ENCODE measurements at regions not wholly inside any gene's neighbourhood (a gene's known extent, or its start where the extent isn't known, plus 50 kb on each side); places are given as distances from the start of the nearest gene placed in this dataset.
"Not testable (repeated sequence)": the region's sequence is repeated elsewhere in the genome, so short reads cannot be mapped to it uniquely, and the experiment has no call there.

DNA sequence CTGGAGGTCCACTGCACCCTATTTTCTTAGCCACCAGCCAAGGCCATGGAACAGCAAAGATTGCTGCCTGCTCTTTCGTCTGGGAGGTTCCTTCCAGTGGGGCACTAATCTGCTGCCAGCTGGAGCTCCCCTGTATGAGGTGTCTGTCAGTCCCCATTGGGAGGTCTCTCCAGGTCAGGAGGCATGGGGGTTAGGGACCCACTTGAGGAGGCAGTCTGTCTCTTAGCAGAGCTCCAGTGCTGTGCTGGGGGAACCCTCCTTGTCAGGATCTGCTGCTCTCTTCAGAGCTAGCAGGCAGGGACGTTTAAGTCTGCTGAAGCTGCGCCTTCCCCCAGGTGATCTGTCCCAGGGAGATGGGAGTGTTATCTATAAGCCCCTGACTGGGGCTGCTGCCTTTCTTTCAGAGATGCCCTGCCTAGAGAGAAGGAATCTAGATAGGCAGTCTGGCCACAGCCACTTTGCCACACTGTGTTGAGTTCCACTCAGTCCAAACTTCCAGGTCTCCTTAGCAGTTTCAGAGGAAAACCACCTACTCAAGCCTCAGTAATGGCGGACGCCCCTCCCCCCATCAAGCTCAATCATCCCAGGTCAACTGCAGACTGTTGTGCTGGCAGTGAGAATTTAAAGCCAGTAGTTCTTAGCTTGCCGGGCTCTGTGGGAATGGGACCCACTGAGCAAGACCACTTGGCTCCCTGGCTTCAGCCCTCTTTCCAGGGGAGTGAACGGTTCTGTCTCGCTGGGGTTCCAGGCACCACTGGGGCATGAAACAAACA lies 317.7 kb downstream of the LRRC70 start:
- Mint-ChIP-seq H3K27me3 (no peaks in the 10 kb centered on the region), H3K4me1 (no peaks in the 10 kb centered on the region), H3K9me3 (peaks cover 3% of the 10 kb centered on the region), H3K27ac (no peak overlapping the region), H3K36me3 (no peaks in the 10 kb centered on the region), H3K4me3 (no peak overlapping the region)
- no peak for ATAC-seq

DNA sequence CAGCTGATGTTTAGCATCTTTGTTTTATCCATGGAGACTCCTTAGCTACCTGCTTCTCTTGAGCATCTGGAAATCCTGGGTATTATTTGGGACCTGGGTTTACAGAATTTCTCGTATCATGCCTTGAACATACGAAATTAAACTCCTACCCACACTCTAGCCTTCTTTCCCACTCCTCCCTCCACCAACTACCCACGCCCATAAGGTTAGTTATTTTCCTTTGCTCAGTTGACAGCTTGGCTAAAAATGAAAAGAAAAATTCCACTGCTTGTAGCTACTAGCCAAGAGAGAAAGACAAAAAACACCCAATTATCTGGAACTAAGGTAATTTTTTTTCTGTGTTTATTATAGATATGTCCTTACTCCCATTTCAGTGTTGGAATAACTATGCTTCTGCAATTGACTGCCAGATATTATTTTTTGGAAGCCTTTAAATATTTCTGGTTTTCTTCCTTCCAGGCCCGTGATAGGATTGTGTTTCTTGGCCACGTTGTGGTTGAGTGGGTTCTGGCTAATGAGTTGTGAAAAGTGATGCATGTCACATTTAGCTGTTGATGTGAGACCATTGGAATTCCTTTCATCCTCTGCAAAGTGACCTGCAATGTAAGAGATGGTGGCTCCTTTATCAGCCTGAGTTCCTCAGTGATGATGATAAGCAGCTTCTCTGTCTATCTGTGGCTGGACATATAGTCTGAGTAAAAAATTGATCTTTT lies 308.1 kb downstream of the LRRC70 start:
- no peak overlapping the region for H3K27ac Mint-ChIP-seq
- no peak for ATAC-seq
- no peak overlapping the region for H3K4me3 Mint-ChIP-seq
- H3K36me3 Mint-ChIP-seq, result no peaks in the 10 kb centered on the region
- no peaks in the 10 kb centered on the region for H3K27me3 Mint-ChIP-seq
- no peaks in the 10 kb centered on the region for H3K4me1 Mint-ChIP-seq
- H3K9me3 Mint-ChIP-seq, result no peaks in the 10 kb centered on the region

DNA sequence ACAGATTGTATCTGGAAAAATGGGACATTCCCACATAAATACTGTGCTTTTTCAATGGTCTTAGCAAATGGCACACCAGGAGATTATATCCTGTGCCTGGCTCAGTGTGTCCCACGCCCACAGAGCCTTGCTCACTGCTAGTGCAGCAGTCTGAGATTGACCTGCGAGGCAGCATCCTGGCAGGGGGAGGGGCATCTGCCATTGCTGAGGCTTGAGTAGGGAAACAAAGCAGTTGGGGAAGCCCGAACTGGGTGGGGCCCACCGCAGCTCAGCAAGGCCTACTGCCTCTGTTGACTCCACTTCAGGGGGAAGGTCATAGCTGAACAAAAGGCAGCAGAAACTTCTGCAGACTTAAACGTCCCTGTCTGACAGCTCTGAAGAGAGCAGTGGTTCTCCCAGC lies 258.7 kb downstream of the LRRC70 start:
- not testable (repeated sequence) for H3K4me1 Mint-ChIP-seq, H3K4me3 Mint-ChIP-seq, H3K27me3 Mint-ChIP-seq, H3K27ac Mint-ChIP-seq, H3K36me3 Mint-ChIP-seq, ATAC-seq
- peaks cover 24% of the 10 kb centered on the region for H3K9me3 Mint-ChIP-seq

DNA sequence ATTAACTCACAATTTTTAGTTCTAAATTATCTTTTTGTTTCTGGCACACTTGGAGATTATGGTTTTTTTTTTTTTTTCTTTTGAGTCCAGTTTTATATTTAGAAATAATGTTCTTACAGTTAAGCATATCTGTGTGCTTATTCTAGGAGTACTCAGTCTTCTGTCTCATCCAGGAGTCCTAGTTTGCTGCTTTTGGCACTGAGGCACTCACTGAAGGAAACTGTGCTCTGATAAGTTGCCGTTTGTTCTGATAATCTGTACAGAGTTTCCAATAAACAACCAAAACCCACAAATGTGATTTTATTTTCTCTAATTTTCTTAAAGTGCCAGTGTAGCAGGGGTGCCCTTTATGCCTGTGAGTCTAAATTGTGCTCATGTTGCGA lies 251.0 kb downstream of the LRRC70 start:
- no peaks in the 10 kb centered on the region for H3K4me1 Mint-ChIP-seq
- H3K27me3 Mint-ChIP-seq, result no peaks in the 10 kb centered on the region
- H3K9me3 Mint-ChIP-seq, result peaks cover 5% of the 10 kb centered on the region
- no peak overlapping the region for H3K4me3 Mint-ChIP-seq
- H3K36me3 Mint-ChIP-seq, result no peaks in the 10 kb centered on the region
- ATAC-seq, result no peak
- no peak overlapping the region for H3K27ac Mint-ChIP-seq

DNA sequence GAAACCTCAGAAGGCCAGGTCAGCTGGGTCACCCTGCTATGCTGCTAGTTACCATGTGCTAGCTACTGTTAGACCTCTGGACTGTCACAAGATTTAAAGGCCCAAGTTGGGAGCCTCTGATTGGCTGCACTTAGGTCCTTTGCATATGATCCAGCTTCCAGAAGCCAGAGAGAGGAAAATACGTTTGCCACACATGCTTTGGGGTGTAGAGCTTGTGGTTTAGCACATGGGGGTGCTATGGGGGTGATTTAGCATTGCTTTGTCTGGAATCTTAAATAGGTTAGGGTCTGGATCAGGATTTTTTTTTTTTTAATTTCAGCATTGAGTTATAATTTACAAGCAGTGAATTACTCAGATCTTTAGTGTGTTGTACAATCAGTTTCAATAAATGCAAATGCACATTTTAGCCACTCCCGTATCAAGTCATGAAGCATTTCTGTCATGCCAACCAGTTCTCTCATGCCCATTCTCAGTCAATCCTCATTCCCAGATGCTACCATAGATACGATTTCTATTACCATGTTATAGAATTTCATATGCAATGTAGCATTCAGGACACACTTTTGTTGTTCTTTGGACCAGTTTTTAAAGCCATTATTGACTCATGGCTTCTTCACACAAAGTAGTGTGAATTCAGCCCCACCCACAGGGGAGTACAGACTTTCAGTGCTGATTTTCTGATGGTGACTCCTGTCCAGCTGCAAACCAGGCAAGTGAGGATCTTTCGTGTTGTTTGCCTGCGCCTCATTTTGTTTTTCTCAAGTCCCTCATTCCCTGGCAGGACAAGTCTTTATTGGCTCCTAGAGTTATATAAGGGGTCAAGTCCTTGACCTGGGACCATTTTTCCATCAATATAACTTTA lies 250.4 kb downstream of the LRRC70 start:
- Mint-ChIP-seq H3K27ac (no peak overlapping the region), H3K27me3 (no peaks in the 10 kb centered on the region), H3K36me3 (no peaks in the 10 kb centered on the region), H3K4me3 (no peak overlapping the region), H3K9me3 (peaks cover 5% of the 10 kb centered on the region), H3K4me1 (no peaks in the 10 kb centered on the region)
- no peak for ATAC-seq

DNA sequence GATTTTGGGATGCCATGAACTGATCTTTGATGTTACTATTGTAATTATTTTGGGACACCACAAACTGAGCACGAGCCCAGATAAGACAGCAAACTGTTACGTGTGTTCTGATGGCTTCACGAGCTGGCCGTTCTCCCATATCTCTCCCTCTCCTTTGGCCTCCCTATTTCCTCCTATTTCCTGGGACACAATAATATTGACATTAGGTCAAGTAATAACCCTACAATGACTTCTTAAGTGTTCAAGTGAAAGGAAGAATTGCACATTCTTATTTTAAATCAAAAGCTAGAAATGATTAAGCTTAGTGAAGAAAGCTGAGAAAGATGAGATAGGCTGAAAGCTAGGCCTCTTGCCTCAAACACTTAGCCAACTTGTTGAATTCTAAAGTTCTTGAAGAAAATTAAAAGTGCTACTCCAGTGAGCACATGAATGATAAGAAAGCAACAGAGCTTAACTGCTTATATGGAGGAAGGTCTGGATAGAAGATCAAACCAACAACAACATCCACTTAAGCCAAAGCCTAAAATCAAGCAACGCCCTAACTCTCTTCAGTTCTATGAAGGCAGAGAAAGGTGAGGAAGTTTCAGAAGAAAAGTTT lies 247.1 kb downstream of the LRRC70 start:
- Mint-ChIP-seq H3K9me3 (peaks cover 3% of the 10 kb centered on the region), H3K4me3 (no peak overlapping the region), H3K36me3 (no peaks in the 10 kb centered on the region), H3K27ac (no peak overlapping the region), H3K27me3 (no peaks in the 10 kb centered on the region), H3K4me1 (no peaks in the 10 kb centered on the region)
- no peak for ATAC-seq

DNA sequence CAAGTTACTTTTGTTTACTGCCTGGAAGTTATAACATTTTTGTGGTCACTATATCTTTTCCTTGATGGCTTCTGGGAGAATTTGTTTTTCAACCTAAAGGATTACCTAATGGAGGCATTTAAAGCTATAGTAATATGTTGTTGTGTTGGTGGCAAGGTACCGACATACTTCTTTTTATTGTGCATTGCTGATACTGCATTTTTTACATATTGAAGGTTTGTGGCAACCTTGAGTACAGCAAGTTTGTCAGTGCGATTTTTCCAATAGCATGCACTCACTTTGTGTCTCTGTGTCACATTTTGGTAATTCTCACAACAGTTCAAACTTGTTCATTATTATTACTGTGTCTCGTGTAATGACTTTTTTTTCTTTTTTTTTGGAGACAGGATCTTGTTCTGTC lies 246.3 kb downstream of the LRRC70 start:
- H3K27me3 Mint-ChIP-seq, result no peaks in the 10 kb centered on the region
- H3K4me1 Mint-ChIP-seq, result no peaks in the 10 kb centered on the region
- no peak overlapping the region for H3K4me3 Mint-ChIP-seq
- no peak overlapping the region for H3K27ac Mint-ChIP-seq
- H3K9me3 Mint-ChIP-seq, result peaks cover 3% of the 10 kb centered on the region
- ATAC-seq, result no peak
- H3K36me3 Mint-ChIP-seq, result no peaks in the 10 kb centered on the region

DNA sequence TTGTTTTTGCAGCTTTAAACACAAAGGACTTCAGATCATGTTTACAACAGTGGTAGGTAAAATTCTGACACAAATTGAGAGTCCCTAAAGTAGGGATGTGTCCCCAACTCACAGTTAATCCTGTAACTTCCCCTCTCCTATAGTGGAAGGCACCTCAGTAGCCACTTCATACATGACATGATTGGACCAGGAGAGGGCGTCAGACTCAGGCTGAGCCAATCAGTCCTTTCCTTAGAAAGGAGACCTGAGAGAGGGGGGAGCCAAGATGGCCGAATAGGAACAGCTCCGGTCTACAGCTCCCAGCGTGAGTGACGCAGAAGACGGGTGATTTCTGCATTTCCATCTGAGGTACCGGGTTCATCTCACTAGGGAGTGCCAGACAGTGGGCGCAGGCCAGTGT lies 238.4 kb downstream of the LRRC70 start:
- H3K4me3 Mint-ChIP-seq, H3K36me3 Mint-ChIP-seq, H3K27me3 Mint-ChIP-seq, ATAC-seq, H3K4me1 Mint-ChIP-seq, H3K9me3 Mint-ChIP-seq, H3K27ac Mint-ChIP-seq: not testable (repeated sequence)

DNA sequence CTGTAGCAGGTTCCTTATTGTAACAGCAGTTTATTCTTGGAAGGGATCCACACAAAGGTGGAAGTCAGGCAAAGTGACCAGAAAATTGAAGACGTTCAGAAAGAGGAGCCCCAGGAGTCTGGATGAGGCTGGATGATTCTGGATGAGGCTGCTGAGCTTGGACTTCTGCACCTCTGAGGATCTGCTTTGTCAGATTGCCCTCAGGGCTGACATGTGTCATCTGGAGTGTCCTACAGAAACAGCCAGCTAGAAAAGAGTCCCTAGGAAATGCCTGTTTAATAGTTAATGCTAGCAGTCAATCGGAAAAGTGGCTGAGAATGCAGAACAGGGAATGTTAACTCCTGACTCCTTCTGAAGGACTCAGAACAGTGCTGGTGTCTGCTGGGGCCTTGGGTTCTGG lies 236.4 kb downstream of the LRRC70 start:
- no peak overlapping the region for H3K4me3 Mint-ChIP-seq
- no peak for ATAC-seq
- no peaks in the 10 kb centered on the region for H3K4me1 Mint-ChIP-seq
- no peaks in the 10 kb centered on the region for H3K9me3 Mint-ChIP-seq
- no peak overlapping the region for H3K27ac Mint-ChIP-seq
- no peaks in the 10 kb centered on the region for H3K36me3 Mint-ChIP-seq
- peaks cover 22% of the 10 kb centered on the region for H3K27me3 Mint-ChIP-seq

DNA sequence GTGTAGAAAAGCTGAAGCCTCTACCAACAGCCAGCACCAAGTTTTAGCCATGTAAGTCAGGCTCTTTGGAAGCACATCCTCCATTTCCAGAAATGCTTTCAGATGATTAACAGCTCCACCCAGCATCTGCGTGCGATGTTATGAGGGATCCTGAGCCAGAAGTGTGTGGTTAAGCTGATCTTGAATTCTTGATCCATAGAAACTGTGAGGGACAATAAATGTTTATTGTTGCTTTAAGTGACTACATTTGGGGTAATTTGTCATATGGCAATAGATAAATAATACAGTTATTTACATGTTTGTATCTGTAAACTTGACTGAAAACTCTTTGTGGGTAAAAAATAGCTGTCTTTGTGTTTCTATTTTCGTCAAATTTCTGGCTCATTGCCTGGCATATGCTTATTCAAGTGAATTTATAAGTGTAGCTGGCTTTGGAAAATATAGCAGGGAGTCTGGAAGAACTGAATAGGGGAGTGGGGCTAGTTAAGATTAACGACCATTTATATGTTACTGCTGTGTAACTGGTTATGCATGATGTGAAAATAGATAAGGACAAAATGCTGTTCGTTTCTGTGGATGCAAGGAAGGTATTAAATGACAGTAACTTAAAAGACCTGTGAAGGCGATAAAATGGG lies 234.1 kb downstream of the LRRC70 start:
- ATAC-seq, result no peak
- Mint-ChIP-seq H3K4me1 (no peaks in the 10 kb centered on the region), H3K27me3 (peaks cover 25% of the 10 kb centered on the region), H3K27ac (no peak overlapping the region), H3K4me3 (no peak overlapping the region), H3K36me3 (no peaks in the 10 kb centered on the region), H3K9me3 (no peaks in the 10 kb centered on the region)

DNA sequence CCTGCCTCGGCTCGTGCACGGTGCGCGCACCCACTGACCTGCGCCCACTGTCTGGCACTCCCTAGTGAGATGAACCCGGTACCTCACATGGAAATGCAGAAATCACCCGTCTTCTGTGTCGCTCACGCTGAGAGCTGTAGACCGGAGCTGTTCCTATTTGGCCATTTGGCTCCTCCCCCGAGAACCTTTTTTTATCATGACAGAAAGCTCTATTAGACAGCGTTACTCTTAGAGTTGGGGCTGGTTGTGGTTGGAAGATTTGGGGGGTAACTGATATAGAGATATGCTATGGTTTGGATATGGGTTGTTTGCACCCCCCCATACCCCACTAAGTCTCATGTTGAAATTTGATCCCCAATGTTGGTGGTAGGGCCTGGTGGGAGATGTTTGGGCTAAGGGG lies 226.2 kb downstream of the LRRC70 start:
- not testable (repeated sequence) for H3K9me3 Mint-ChIP-seq, H3K36me3 Mint-ChIP-seq, H3K27ac Mint-ChIP-seq, ATAC-seq, H3K27me3 Mint-ChIP-seq, H3K4me1 Mint-ChIP-seq
- peak overlapping the region; percentile 41 for H3K4me3 Mint-ChIP-seq

DNA sequence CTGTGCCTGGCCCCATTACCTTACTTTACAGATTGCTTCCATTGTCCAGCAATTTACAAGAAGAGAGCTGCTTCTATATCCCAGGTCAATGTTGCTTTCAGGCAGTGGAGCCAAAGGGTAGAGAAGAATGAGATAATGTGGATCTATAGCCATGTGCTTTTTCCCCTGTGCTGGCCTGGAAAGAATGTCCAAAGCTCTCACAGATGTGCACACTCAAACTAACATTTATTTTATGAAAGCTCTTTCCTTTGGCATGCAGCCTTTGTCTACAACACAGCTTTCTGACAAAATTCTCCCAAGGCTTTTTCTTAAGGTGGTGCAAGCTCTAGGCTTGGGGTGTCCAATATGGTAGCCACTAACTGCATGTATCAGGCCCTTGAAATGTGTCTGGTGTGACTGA lies 217.3 kb downstream of the LRRC70 start:
- H3K36me3 Mint-ChIP-seq, result no peaks in the 10 kb centered on the region
- no peak overlapping the region for H3K4me3 Mint-ChIP-seq
- H3K27ac Mint-ChIP-seq, result no peak overlapping the region
- H3K4me1 Mint-ChIP-seq, result no peaks in the 10 kb centered on the region
- peaks cover 10% of the 10 kb centered on the region for H3K9me3 Mint-ChIP-seq
- H3K27me3 Mint-ChIP-seq, result no peaks in the 10 kb centered on the region
- no peak for ATAC-seq

DNA sequence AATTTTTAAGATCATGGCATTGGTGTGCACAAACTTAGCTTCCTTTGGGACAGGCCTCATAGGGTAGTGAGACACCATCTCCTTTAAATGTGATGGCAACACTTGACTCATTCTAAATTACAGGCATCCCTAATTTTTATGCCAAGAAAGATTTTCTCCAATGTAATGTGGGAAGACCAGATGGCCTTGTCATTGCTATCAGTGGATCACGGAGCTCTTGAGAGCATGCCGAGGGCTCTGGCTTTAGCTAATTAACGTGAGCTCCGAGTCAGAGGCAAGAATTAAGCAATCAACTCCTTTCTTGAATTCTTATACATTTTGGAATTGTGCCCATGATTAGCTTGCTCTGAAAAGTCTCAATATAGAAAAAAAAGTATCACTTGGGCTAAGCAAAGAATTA lies 215.8 kb downstream of the LRRC70 start:
- no peaks in the 10 kb centered on the region for H3K36me3 Mint-ChIP-seq
- no peak for ATAC-seq
- no peak overlapping the region for H3K27ac Mint-ChIP-seq
- no peak overlapping the region for H3K4me3 Mint-ChIP-seq
- H3K9me3 Mint-ChIP-seq, result peaks cover 10% of the 10 kb centered on the region
- peaks cover 8% of the 10 kb centered on the region for H3K27me3 Mint-ChIP-seq
- H3K4me1 Mint-ChIP-seq, result no peaks in the 10 kb centered on the region

DNA sequence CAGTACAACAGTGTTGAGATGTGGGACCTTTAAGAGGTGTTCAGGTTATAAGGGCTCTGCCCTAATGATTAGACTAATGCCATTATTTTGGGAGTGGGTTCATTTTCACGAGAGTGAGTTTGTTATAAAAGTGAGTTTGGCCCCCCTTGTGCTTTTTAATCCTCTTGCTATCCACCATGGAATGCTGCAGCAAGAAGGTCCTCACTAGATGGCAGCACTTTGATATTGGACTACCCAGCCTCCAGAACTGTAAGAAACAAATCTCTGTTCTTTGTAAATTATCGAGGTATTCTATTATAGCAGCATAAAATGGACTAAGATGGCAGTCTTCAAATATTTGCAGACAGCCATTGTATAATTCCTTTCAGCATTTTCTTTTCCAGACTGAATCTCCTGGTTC lies 212.4 kb downstream of the LRRC70 start:
- Mint-ChIP-seq H3K27ac (no peak overlapping the region), H3K27me3 (peaks cover 8% of the 10 kb centered on the region), H3K4me3 (no peak overlapping the region), H3K9me3 (no peaks in the 10 kb centered on the region), H3K36me3 (no peaks in the 10 kb centered on the region), H3K4me1 (no peaks in the 10 kb centered on the region)
- no peak for ATAC-seq

DNA sequence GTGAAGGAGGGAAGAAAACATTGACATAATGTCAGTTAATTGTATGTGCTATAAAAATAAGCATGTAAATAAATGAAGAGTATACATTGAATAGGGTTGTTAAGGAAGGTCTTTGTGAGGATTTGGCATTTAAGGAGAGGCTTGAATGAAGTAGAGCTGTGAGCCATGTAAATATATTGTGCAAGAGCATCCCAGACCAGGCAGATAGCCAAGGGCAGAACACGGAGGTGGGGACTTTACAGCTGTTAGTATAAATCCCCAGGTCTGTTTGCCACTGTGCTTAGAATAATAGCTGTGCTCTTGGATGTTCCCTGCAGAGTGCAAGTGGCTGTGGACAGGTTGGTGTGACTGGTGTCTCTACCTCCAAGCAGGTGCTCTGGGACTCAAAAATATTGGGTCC lies 211.7 kb downstream of the LRRC70 start:
- peak; percentile 12 for ATAC-seq

More for the DNA sequence above, 211.7 kb downstream of the LRRC70 start:
- Mint-ChIP-seq H3K27ac (no peak overlapping the region), H3K27me3 (peaks cover 8% of the 10 kb centered on the region), H3K4me3 (no peak overlapping the region), H3K36me3 (no peaks in the 10 kb centered on the region), H3K9me3 (no peaks in the 10 kb centered on the region), H3K4me1 (no peaks in the 10 kb centered on the region)

Data from stimulated activated memory B cell treated with anti-CD40 and anti-IgM and Interleukin-4, amounts not matched to agents 10 μg/mL and 1 μg/mL and 100 μg/mL, for 72 hours (primary cell).